ENCODE measurements at regions not wholly inside any gene's neighbourhood (a gene's known extent, or its start where the extent isn't known, plus 50 kb on each side); places are given as distances from the start of the nearest gene placed in this dataset.

- H3K36me3 ChIP-seq (ENCODE audit: control insufficient read depth, insufficient read depth, low read length): no peaks in the 10 kb centered on the region
- no peak overlapping the region for H3K4me3 ChIP-seq (ENCODE audit: low read depth, low read length)
- TF ChIP-seq CTCF (IDR thresholded peaks at IDR 0.05; ENCODE audit: insufficient read depth, low read length, poor library complexity, severe bottlenecking): no peak
- H3K27me3 ChIP-seq (ENCODE audit: control insufficient read depth, insufficient read depth, low read length): no peaks in the 10 kb centered on the region
- DNase-seq (ENCODE audit: low read depth): no peak
Observed at GRCh38 chr1:84090447-84091245, 53.4 kb upstream of the PRKACB start.

- TF ChIP-seq CTCF (IDR thresholded peaks at IDR 0.05; ENCODE audit: insufficient read depth, low read length, poor library complexity, severe bottlenecking): no peak
- H3K4me3 ChIP-seq (ENCODE audit: low read depth, low read length): no peak overlapping the region
- H3K27me3 ChIP-seq (ENCODE audit: control insufficient read depth, insufficient read depth, low read length): no peaks in the 10 kb centered on the region
- H3K36me3 ChIP-seq (ENCODE audit: control insufficient read depth, insufficient read depth, low read length): no peaks in the 10 kb centered on the region
- no peak for DNase-seq (ENCODE audit: low read depth)
Observed at GRCh38 chr1:84089867-84090266, 54.2 kb upstream of the PRKACB start.

DNA sequence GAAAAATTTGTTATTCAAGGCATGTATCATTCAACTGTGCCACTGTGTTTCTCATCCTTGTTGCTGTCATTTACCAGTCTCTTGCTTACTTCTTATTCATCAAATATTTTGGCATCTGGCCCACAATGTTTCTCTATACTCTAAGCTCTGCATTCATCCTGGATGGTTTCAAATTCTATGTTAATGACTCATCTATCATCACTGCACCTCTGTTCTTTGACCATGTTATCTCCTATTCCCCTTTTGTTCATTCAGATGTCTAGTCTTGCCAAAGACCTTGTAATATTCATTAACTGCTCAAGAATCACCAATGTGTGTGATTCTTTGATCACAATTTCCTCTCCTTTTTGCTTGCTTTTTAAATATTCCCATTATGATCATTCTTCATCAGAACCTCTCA lies 54.6 kb upstream of the PRKACB start:
- no peak for DNase-seq (ENCODE audit: low read depth)
- H3K27me3 ChIP-seq (ENCODE audit: control insufficient read depth, insufficient read depth, low read length): no peaks in the 10 kb centered on the region
- TF ChIP-seq CTCF (IDR thresholded peaks at IDR 0.05; ENCODE audit: insufficient read depth, low read length, poor library complexity, severe bottlenecking): no peak
- H3K4me3 ChIP-seq (ENCODE audit: low read depth, low read length): no peak overlapping the region
- H3K36me3 ChIP-seq (ENCODE audit: control insufficient read depth, insufficient read depth, low read length): no peaks in the 10 kb centered on the region

GRCh38 chr1:84086616-84087015 lies 57.5 kb upstream of the PRKACB start:
- no peak overlapping the region for H3K4me3 ChIP-seq (ENCODE audit: low read depth, low read length)
- no peaks in the 10 kb centered on the region for H3K36me3 ChIP-seq (ENCODE audit: control insufficient read depth, insufficient read depth, low read length)
- DNase-seq (ENCODE audit: low read depth): no peak
- H3K27me3 ChIP-seq (ENCODE audit: control insufficient read depth, insufficient read depth, low read length): no peaks in the 10 kb centered on the region
- TF ChIP-seq CTCF (IDR thresholded peaks at IDR 0.05; ENCODE audit: insufficient read depth, low read length, poor library complexity, severe bottlenecking): no peak

DNA sequence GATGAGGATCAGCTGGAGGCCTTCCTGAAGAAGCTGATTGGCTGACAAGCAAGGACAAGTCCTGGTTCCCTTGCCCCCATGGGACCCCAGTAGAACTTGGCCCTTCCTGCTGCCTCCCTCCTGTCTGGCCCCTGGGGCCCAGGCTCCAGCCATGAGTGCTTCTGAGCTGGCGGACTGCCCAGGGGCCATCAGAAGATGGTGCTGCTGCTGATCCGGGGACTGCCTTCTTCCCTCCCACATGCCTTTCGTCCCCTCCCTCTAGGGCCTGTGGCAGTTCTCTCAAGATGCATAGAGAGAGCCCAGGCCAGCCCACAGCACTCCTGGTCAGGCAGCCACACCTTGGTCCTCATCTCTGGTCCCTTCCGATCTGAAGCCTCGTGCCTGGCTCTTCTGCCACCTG lies 57.9 kb upstream of the PRKACB start:
- no peak for DNase-seq (ENCODE audit: low read depth)
- no peaks in the 10 kb centered on the region for H3K36me3 ChIP-seq (ENCODE audit: control insufficient read depth, insufficient read depth, low read length)
- no peak overlapping the region for H3K4me3 ChIP-seq (ENCODE audit: low read depth, low read length)
- no peak for TF ChIP-seq CTCF (IDR thresholded peaks at IDR 0.05; ENCODE audit: insufficient read depth, low read length, poor library complexity, severe bottlenecking)
- no peaks in the 10 kb centered on the region for H3K27me3 ChIP-seq (ENCODE audit: control insufficient read depth, insufficient read depth, low read length)

GRCh38 chr1:84083307-84083706 lies 60.8 kb upstream of the PRKACB start:
- no peaks in the 10 kb centered on the region for H3K36me3 ChIP-seq (ENCODE audit: control insufficient read depth, insufficient read depth, low read length)
- no peak for TF ChIP-seq CTCF (IDR thresholded peaks at IDR 0.05; ENCODE audit: insufficient read depth, low read length, poor library complexity, severe bottlenecking)
- no peak for DNase-seq (ENCODE audit: low read depth)
- H3K4me3 ChIP-seq (ENCODE audit: low read depth, low read length): no peak overlapping the region
- no peaks in the 10 kb centered on the region for H3K27me3 ChIP-seq (ENCODE audit: control insufficient read depth, insufficient read depth, low read length)
